CD4-positive, CD25-positive, alpha-beta regulatory T cell (primary cell): ENCODE measurements at regions not wholly inside any gene's neighbourhood (a gene's known extent, or its start where the extent isn't known, plus 50 kb on each side); places are given as distances from the start of the nearest gene placed in this dataset.
"Not testable (repeated sequence)": the region's sequence is repeated elsewhere in the genome, so short reads cannot be mapped to it uniquely, and the experiment has no call there.

Experiments
- ATAC-seq, 2 donors: fragments of 150-1000 bp; cut with Tn5 transposase; one replicate each; pipeline ENCODE4 v1.10.0; 2021; ENCODE audit warnings: low read depth in 2 of 2, moderate number of reproducible peaks in 2 of 2, moderate library complexity in 1 of 2
- DNase-seq, 3 donors: peaks; one replicate each; pipeline versions ENCODE4 v3.0.0 to v3.0.0-alpha.2; 2012 to 2022; ENCODE audit warnings: mixed read lengths in 1 of 3
- H3K27ac ChIP-seq: one replicate; pipeline ENCODE4 v1.7.0; 2013; ENCODE audit warnings: mild to moderate bottlenecking, low read length; ENCODE audit not compliant: insufficient read depth, poor library complexity, severe bottlenecking
- H3K27me3 ChIP-seq: one replicate; pipeline ENCODE4 v1.7.0; 2013; ENCODE audit warnings: low read length; ENCODE audit not compliant: control insufficient read depth, insufficient read depth
- H3K36me3 ChIP-seq: one replicate; pipeline ENCODE4 v1.7.0; 2013; ENCODE audit warnings: mild to moderate bottlenecking, low read length, moderate library complexity; ENCODE audit not compliant: control insufficient read depth, insufficient read depth
- H3K4me1 ChIP-seq: 2 replicates; pipeline ENCODE4 v1.7.0; 2013; ENCODE audit warnings: mild to moderate bottlenecking, low read length; ENCODE audit not compliant: insufficient read depth, control insufficient read depth, poor library complexity, severe bottlenecking
- H3K4me3 ChIP-seq: one replicate; pipeline ENCODE4 v1.7.0; 2013; ENCODE audit warnings: low read depth, mild to moderate bottlenecking, low read length, moderate library complexity
- H3K9me3 ChIP-seq, 2 experiments: 1 replicate in 1 of 2; 2 replicates in 1 of 2; pipeline ENCODE4 v1.7.0; 2013; ENCODE audit warnings: low read length in 2 of 2, mild to moderate bottlenecking in 1 of 2, moderate library complexity in 1 of 2; ENCODE audit not compliant: control insufficient read depth in 2 of 2
- H3K27ac Mint-ChIP-seq, 3 donors: one replicate each; pipeline ENCODE4 v1.8.0; 2020 to 2022; ENCODE audit warnings: mild to moderate bottlenecking in 3 of 3, mixed read lengths in 3 of 3, moderate library complexity in 2 of 3
- H3K27me3 Mint-ChIP-seq: one replicate; pipeline ENCODE4 v1.8.0; 2022; ENCODE audit warnings: mild to moderate bottlenecking, mixed read lengths
- H3K36me3 Mint-ChIP-seq: one replicate; pipeline ENCODE4 v1.8.0; 2020; ENCODE audit warnings: mixed read lengths
- H3K4me1 Mint-ChIP-seq, 4 donors: one replicate each; pipeline ENCODE4 v1.8.0; 2020 to 2022; ENCODE audit warnings: mixed read lengths in 4 of 4, mild to moderate bottlenecking in 1 of 4
- H3K4me3 Mint-ChIP-seq, 4 donors: one replicate each; pipeline ENCODE4 v1.8.0; 2020 to 2022; ENCODE audit warnings: mild to moderate bottlenecking in 4 of 4, mixed read lengths in 4 of 4, moderate library complexity in 3 of 4
- H3K9me3 Mint-ChIP-seq, 7 donors: one replicate each; pipeline ENCODE4 v1.8.0; 2020 to 2022; ENCODE audit warnings: mixed read lengths in 7 of 7, mild to moderate bottlenecking in 3 of 7, moderate library complexity in 2 of 7

DNA sequence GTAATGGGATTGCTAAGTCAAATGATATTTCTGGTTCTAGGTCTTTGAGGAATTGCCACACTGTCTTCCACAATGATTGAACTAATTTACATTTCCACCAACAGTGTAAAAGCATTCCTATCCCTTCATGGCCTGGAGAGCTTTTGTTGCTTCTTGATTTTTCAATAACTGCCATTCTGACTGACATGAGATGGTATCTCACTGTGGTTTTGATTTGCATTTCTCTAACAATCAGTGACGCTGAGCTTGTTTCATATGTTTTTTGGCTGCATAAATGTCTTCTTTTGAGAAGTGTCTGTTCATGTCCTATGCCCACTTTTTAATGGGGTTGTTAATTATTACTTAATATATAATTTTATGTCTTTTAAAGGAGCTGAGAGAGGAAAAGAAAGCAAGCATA, 177.7 kb upstream of the VLDLR start:
- H3K27me3 Mint-ChIP-seq, H3K4me3 Mint-ChIP-seq, ATAC-seq, H3K36me3 Mint-ChIP-seq, H3K4me3 ChIP-seq, H3K4me1 ChIP-seq, H3K27ac Mint-ChIP-seq, DNase-seq, H3K36me3 ChIP-seq, H3K27me3 ChIP-seq, H3K27ac ChIP-seq, H3K4me1 Mint-ChIP-seq: not testable (repeated sequence)
- H3K9me3 Mint-ChIP-seq, result peaks cover under 1 to 22% (median 4%) of the 10 kb centered on the region in 7 donors
- H3K9me3 ChIP-seq, result peaks cover 0 to 17% of the 10 kb centered on the region in 2 experiments

DNA sequence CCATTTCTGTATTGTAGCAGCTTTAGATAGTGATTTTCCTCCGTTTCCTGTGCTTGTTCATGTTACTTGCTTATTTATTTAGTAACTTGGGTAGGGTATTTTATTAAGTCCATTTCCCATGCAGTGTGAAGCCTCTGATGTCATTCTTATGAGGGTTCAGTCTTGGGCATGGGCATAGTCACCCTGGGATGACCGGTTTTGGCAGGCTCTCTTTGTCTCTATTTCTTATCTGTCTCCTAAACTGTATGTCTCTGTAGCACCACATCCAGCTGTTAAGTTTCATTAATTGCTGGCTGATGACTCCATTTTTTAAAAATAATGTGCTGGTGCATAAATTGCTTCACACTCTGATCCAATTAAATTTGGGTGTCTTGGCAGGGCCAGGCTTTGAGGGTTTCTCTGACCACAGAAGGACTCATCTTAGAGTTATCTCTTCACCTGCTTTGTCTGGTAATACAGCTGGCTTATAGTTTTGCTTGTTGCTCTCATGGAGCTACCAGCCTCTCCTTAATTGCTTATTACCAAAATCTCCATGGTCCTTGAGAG, 173.3 kb upstream of the VLDLR start:
- ATAC-seq, result no peak
- Histone ChIP-seq H3K4me1 (no peaks in the 10 kb centered on the region), H3K4me3 (no peak overlapping the region), H3K36me3 (no peaks in the 10 kb centered on the region), H3K27me3 (no peaks in the 10 kb centered on the region), H3K9me3 (no peaks in the 10 kb centered on the region), H3K27ac (no peak overlapping the region)
- peaks cover 0 to 4% (median 1%) of the 10 kb centered on the region in 7 donors for H3K9me3 Mint-ChIP-seq
- H3K27ac Mint-ChIP-seq, result no peak overlapping the region
- H3K4me1 Mint-ChIP-seq, result no peaks in the 10 kb centered on the region
- no peak for DNase-seq
- no peaks in the 10 kb centered on the region for H3K36me3 Mint-ChIP-seq
- no peaks in the 10 kb centered on the region for H3K27me3 Mint-ChIP-seq
- no peak overlapping the region for H3K4me3 Mint-ChIP-seq

DNA sequence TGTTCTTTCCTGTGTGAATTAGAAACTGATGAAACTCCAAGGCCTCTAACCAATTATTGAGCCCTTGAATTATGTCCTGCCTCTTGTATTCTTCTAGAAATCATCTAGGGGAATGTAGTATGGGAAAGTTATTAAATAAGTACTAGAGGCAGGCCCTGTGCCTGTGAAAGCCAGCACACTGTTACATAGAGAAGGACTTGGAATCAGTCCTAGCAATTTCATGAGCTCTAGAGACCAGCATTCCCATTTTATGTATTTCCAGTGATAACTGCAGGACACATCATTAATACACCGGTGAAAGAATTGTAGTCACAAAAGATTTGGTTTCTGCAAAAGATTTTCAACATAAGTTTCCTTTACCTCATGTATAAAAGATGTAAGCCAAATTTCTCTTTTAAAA, 168.5 kb upstream of the VLDLR start:
- Mint-ChIP-seq H3K27ac (no peak overlapping the region), H3K4me3 (no peak overlapping the region)
- H3K4me3 ChIP-seq, result no peak overlapping the region

DNA sequence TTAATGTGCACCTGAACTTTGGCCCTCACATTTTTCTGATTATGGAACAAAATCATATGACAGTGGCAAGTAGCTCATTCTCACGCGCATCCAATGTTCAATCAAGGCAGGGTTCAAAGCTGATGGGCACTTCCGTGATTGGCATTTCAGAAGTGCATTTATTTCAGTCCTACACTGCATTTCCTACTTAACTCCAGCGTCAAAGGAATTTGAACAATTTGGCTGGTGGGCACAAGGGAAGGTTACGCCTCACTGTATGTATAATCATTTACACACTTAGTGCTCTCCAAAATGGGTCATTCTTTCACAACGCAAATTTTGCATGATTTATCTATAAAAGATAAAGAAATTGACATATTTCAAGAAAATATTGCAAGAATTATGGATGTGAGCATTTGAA, 167.9 kb upstream of the VLDLR start:
- no peaks in the 10 kb centered on the region for H3K4me1 Mint-ChIP-seq
- no peak overlapping the region for H3K4me3 Mint-ChIP-seq
- H3K36me3 ChIP-seq, result no peaks in the 10 kb centered on the region
- peaks cover 0 to 1% (median 0%) of the 10 kb centered on the region in 7 donors for H3K9me3 Mint-ChIP-seq
- no peaks in the 10 kb centered on the region for H3K27me3 ChIP-seq
- no peaks in the 10 kb centered on the region for H3K4me1 ChIP-seq
- no peaks in the 10 kb centered on the region for H3K27me3 Mint-ChIP-seq
- H3K27ac ChIP-seq, result no peak overlapping the region
- no peak for DNase-seq
- no peak for ATAC-seq
- H3K9me3 ChIP-seq, result no peaks in the 10 kb centered on the region
- no peak overlapping the region for H3K4me3 ChIP-seq
- no peak overlapping the region for H3K27ac Mint-ChIP-seq
- H3K36me3 Mint-ChIP-seq, result no peaks in the 10 kb centered on the region

More for the DNA sequence above, 168.5 kb upstream of the VLDLR start:
- H3K27me3 ChIP-seq, result no peaks in the 10 kb centered on the region
- H3K36me3 Mint-ChIP-seq, result no peaks in the 10 kb centered on the region
- H3K9me3 ChIP-seq, result no peaks in the 10 kb centered on the region
- no peak overlapping the region for H3K27ac ChIP-seq
- H3K9me3 Mint-ChIP-seq, result peaks cover 0 to 1% (median 0%) of the 10 kb centered on the region in 7 donors
- H3K4me1 Mint-ChIP-seq, result no peaks in the 10 kb centered on the region
- ATAC-seq (no peak), DNase-seq (no peak)
- no peaks in the 10 kb centered on the region for H3K4me1 ChIP-seq
- H3K27me3 Mint-ChIP-seq, result no peaks in the 10 kb centered on the region
- no peaks in the 10 kb centered on the region for H3K36me3 ChIP-seq

DNA sequence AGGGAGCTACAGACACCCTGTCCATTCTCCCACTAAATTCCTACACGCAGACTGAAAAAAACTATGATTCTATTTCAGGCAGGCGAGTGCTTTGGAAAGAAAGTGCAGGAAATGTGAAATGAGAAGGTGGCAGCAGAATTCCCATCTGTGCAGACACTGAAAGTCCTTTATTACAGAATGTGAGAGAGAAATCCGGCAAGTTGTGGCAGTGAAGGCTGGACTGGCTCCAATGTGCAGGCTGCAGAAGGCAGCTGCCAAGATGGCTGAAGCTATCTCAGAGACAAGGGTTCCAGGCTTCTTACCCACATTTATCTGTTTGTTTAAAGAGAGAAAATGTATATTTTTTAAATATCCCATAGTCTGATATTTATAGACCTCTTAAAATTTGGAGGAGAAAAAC, 161.8 kb upstream of the VLDLR start:
- DNase-seq, result no peak
- no peak overlapping the region for H3K27ac Mint-ChIP-seq
- no peaks in the 10 kb centered on the region for H3K27me3 ChIP-seq
- ATAC-seq, result no peak
- H3K9me3 ChIP-seq, result no peaks in the 10 kb centered on the region
- no peaks in the 10 kb centered on the region for H3K36me3 ChIP-seq
- peaks cover 4% of the 10 kb centered on the region for H3K27me3 Mint-ChIP-seq
- H3K27ac ChIP-seq, result no peak overlapping the region
- no peaks in the 10 kb centered on the region for H3K4me1 ChIP-seq
- no peaks in the 10 kb centered on the region for H3K36me3 Mint-ChIP-seq
- H3K9me3 Mint-ChIP-seq, result peaks cover 0 to 4% (median 1%) of the 10 kb centered on the region in 7 donors
- H3K4me3 Mint-ChIP-seq, result no peak overlapping the region
- no peaks in the 10 kb centered on the region for H3K4me1 Mint-ChIP-seq
- no peak overlapping the region for H3K4me3 ChIP-seq

DNA sequence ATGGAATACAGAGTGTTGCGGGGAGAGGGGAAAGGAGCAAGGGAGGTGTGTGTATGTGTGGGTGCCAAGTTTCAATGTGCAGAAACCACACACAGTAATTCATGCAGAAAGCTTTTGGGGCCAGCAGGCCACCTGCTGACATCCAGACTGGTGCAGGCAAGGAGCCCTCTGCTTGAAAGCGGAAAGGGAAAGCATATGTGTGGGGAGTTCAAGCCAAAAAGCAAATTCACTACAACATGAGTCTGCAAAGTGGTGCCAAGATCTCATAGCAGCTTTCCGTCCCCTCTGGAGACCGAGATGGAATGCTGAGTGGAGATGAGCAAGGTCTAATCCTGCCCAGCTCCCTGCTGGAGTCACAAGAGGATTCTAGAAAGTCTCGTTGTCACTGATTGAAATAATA, 159.7 kb upstream of the VLDLR start:
- no peaks in the 10 kb centered on the region for H3K36me3 ChIP-seq
- H3K4me3 Mint-ChIP-seq, result no peak overlapping the region
- ATAC-seq, result no peak
- DNase-seq, result no peak
- H3K27me3 ChIP-seq, result no peaks in the 10 kb centered on the region
- no peaks in the 10 kb centered on the region for H3K4me1 ChIP-seq
- no peak overlapping the region for H3K27ac Mint-ChIP-seq
- no peak overlapping the region for H3K4me3 ChIP-seq
- no peaks in the 10 kb centered on the region for H3K4me1 Mint-ChIP-seq
- H3K27me3 Mint-ChIP-seq, result peaks cover 7% of the 10 kb centered on the region
- no peaks in the 10 kb centered on the region for H3K9me3 ChIP-seq
- no peak overlapping the region for H3K27ac ChIP-seq
- H3K9me3 Mint-ChIP-seq, result peaks cover 0 to 4% (median 1%) of the 10 kb centered on the region in 7 donors
- H3K36me3 Mint-ChIP-seq, result no peaks in the 10 kb centered on the region

DNA sequence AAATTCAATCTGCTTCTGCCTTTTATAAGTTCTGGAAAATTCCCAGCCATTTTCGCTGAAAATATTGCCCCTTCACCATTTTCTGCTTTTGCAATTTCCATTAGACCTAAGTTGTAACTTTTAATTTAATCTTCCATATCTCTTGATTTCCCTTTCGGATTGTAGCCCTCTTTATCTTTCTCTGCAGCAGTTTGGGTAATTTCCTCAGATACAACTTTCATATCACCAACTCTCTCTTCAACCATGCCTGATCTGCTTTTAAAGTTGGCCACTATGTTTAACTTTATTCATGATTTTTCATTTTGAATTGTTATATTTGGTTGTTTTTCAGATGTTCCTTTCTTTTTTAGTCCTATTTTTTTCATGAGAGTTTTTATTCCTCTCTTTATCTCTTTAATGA, 157.0 kb upstream of the VLDLR start:
- no peak overlapping the region for H3K27ac ChIP-seq
- no peaks in the 10 kb centered on the region for H3K9me3 ChIP-seq
- H3K27ac Mint-ChIP-seq, result no peak overlapping the region
- DNase-seq, result no peak
- no peaks in the 10 kb centered on the region for H3K4me1 Mint-ChIP-seq
- no peaks in the 10 kb centered on the region for H3K36me3 ChIP-seq
- H3K27me3 ChIP-seq, result no peaks in the 10 kb centered on the region
- H3K4me1 ChIP-seq, result no peaks in the 10 kb centered on the region
- H3K27me3 Mint-ChIP-seq, result peaks cover 9% of the 10 kb centered on the region
- no peak for ATAC-seq
- H3K9me3 Mint-ChIP-seq, result peaks cover 0 to 4% (median 1%) of the 10 kb centered on the region in 7 donors
- no peak overlapping the region for H3K4me3 Mint-ChIP-seq
- no peaks in the 10 kb centered on the region for H3K36me3 Mint-ChIP-seq
- H3K4me3 ChIP-seq, result no peak overlapping the region

DNA sequence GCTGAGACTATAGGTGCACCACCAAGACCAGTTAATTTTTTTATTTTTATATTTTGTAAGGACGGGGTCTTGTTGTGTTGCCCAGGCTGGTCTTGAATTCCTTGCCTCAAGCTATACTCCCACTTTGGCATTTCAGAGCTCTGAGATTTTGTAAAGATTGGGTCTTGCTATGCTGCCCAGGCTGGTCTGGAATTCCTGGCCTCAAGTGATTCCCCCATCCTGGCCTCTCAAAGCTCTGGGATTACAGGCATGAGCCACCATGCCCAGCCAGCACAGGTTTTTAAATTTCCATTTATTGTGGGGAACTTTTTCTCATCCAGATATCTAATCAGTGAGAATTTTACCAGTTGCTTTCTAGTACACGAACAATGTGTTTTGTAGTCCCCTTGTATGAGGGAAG, 156.1 kb upstream of the VLDLR start:
- Histone ChIP-seq H3K27ac (no peak overlapping the region), H3K4me1 (no peaks in the 10 kb centered on the region), H3K27me3 (no peaks in the 10 kb centered on the region), H3K36me3 (no peaks in the 10 kb centered on the region), H3K9me3 (no peaks in the 10 kb centered on the region), H3K4me3 (no peak overlapping the region)
- H3K27ac Mint-ChIP-seq, result no peak overlapping the region
- H3K27me3 Mint-ChIP-seq, result peaks cover 11% of the 10 kb centered on the region
- no peaks in the 10 kb centered on the region for H3K36me3 Mint-ChIP-seq
- DNase-seq (no peak), ATAC-seq (no peak)
- H3K9me3 Mint-ChIP-seq, result peaks cover 0 to 4% (median 1%) of the 10 kb centered on the region in 7 donors
- no peaks in the 10 kb centered on the region for H3K4me1 Mint-ChIP-seq
- no peak overlapping the region for H3K4me3 Mint-ChIP-seq
